HCT116 (cell line): ENCODE measurements at regions not wholly inside any gene's neighbourhood (a gene's known extent, or its start where the extent isn't known, plus 50 kb on each side); places are given as distances from the start of the nearest gene placed in this dataset.

Experiments used
- ATAC-seq: fragments of 200-7000 bp; cut with Tn5 transposase; 2 replicates; pipeline ENCODE4 v1.9.1; 2020; ENCODE audit warnings: mild to moderate bottlenecking, moderate library complexity
- BruUV-seq: library from RNA; stranded (reverse); fragments of 400-500 nt; replicated peaks from 2 replicates; lab custom pipeline; 2021; lab: Mats Ljungman, UMichigan
- CTCF ChIA-PET: fragments of 300-600 bp; sonication (Branson Sonifier 250); formaldehyde crosslinking; loops from one replicate; lab custom pipeline; 2021; ENCODE audit warnings: antibody characterized with exemption; lab: Charles Lee
- POLR2A ChIA-PET: fragments of 300-600, 350-600 bp; sonication (Branson Sonifier 250); formaldehyde crosslinking; loops from one replicate; lab custom pipeline; 2021; ENCODE audit warnings: antibody characterized with exemption; lab: Charles Lee
- RAD21 ChIA-PET, 2 experiments: fragments of 300-600 bp; sonication (Branson Sonifier 250); formaldehyde crosslinking; loops; one replicate each; lab custom pipeline; 2023; ENCODE audit warnings: low total read pairs in 2 of 2; ENCODE audit not compliant: uncharacterized antibody in 2 of 2, unreplicated experiment in 2 of 2, low non-redundant PET in 1 of 2; lab: Charles Lee
- DNase-seq: peaks from one replicate; pipeline ENCODE4 v3.0.0-alpha.2; 2010; ENCODE audit warnings: low read depth, low spot score
- H2AFZ ChIP-seq: fragments of 200-600 bp; shearing (Covaris generic), sonication (generic); 2 replicates; pipeline ENCODE4 v1.6.1; 2017; ENCODE audit warnings: low read depth, mixed run types, mixed read lengths, antibody characterized with exemption, low read length; ENCODE audit not compliant: poor library complexity, severe bottlenecking
- H3K27ac ChIP-seq: 2 replicates; pipeline ENCODE4 v1.5.1; 2012; ENCODE audit warnings: low read depth, low read length
- H3K27me3 ChIP-seq: fragments of 200-600 bp; sonication (generic); 2 replicates; pipeline ENCODE4 v1.6.1; 2016; ENCODE audit warnings: mixed run types, low read length, mixed read lengths; ENCODE audit not compliant: insufficient read depth
- H3K36me3 ChIP-seq, 2 experiments: fragments of 200-500 bp in 1 of 2; fragments of 200-600 bp in 1 of 2; sonication (Bioruptor generic) in 1 of 2; sonication (generic) in 1 of 2; 2 replicates each; pipeline versions ENCODE4 v1.5.1 to v1.6.1; 2014 to 2016; ENCODE audit warnings: low read length in 2 of 2, inconsistent platforms in 1 of 2, mixed read lengths in 1 of 2, mixed run types in 1 of 2; ENCODE audit not compliant: insufficient read depth in 2 of 2, control insufficient read depth in 1 of 2
- H3K4me1 ChIP-seq, 2 experiments: fragments of 200-600 bp in 1 of 2; sonication (generic) in 1 of 2; 2 replicates each; pipeline versions ENCODE4 v1.5.1 to v1.6.1; 2012 to 2017; ENCODE audit warnings: low read length in 2 of 2, inconsistent platforms in 1 of 2, mild to moderate bottlenecking in 1 of 2, mixed read lengths in 1 of 2, mixed run types in 1 of 2, moderate library complexity in 1 of 2; ENCODE audit not compliant: insufficient read depth in 2 of 2, control insufficient read depth in 1 of 2
- H3K4me2 ChIP-seq: fragments of 200-600 bp; sonication (generic); 2 replicates; pipeline ENCODE4 v1.6.1; 2017; ENCODE audit warnings: mixed run types, low read length, mixed read lengths
- H3K4me3 ChIP-seq, 2 experiments: fragments of 200-600 bp in 1 of 2; sonication (generic) in 1 of 2; replicated peaks in 1 of 2; 2 replicates each; pipeline ENCODE4 v1.5.1; 2011 to 2016; ENCODE audit warnings: low read length in 2 of 2, control low read depth in 1 of 2, low read depth in 1 of 2, mild to moderate bottlenecking in 1 of 2, mixed read lengths in 1 of 2, mixed run types in 1 of 2
- H3K79me2 ChIP-seq: fragments of 200-600 bp; sonication (generic); 2 replicates; pipeline ENCODE4 v1.6.1; 2017; ENCODE audit warnings: mild to moderate bottlenecking, mixed run types, low read length, moderate library complexity, mixed read lengths; ENCODE audit not compliant: insufficient read depth
- H3K9ac ChIP-seq: fragments of 200-600 bp; sonication (generic); 2 replicates; pipeline ENCODE4 v1.6.1; 2016; ENCODE audit warnings: low read length, mixed read lengths
- H3K9me2 ChIP-seq: fragments of 200-600 bp; sonication (generic), shearing (Covaris generic); 2 replicates; pipeline ENCODE4 v1.6.1; 2017; ENCODE audit warnings: mixed run types, mild to moderate bottlenecking, moderate library complexity; ENCODE audit not compliant: insufficient read depth
- H3K9me3 ChIP-seq, 2 experiments: fragments of 200-500 bp in 1 of 2; fragments of 200-600 bp in 1 of 2; sonication (Bioruptor generic) in 1 of 2; sonication (generic) in 1 of 2; 2 replicates each; pipeline ENCODE4 v1.6.1; 2014 to 2017; ENCODE audit warnings: low read length in 2 of 2, mixed read lengths in 2 of 2, inconsistent platforms in 1 of 2, low read depth in 1 of 2, mild to moderate bottlenecking in 1 of 2, mixed run types in 1 of 2, moderate library complexity in 1 of 2; ENCODE audit not compliant: control insufficient read depth in 1 of 2, insufficient read depth in 1 of 2
- H4K20me1 ChIP-seq: fragments of 200-600 bp; sonication (generic), shearing (Covaris generic); 2 replicates; pipeline ENCODE4 v1.6.1; 2017; ENCODE audit warnings: mixed run types, mild to moderate bottlenecking, moderate library complexity; ENCODE audit not compliant: insufficient read depth
- CBX3 ChIP-seq: IDR thresholded peaks from 2 replicates; pipeline ENCODE4 v1.6.1; 2012; ENCODE audit warnings: low read depth
- CEBPB ChIP-seq: IDR thresholded peaks from 2 replicates; pipeline ENCODE4 v1.6.1; 2012; ENCODE audit warnings: low read depth
- EGR1 ChIP-seq: IDR thresholded peaks from 2 replicates; pipeline ENCODE4 v1.6.1; 2012; ENCODE audit warnings: low read depth
- EZH2phosphoT487 ChIP-seq: fragments of 200-600 bp; IDR thresholded peaks from 2 replicates; pipeline ENCODE4 v1.6.1; 2018; ENCODE audit warnings: antibody characterized with exemption, borderline replicate concordance
- JUND ChIP-seq: IDR thresholded peaks from 2 replicates; pipeline ENCODE4 v1.6.1; 2012
- POLR2AphosphoS5 ChIP-seq: IDR thresholded peaks from 2 replicates; pipeline ENCODE4 v1.6.1; 2011; ENCODE audit warnings: mild to moderate bottlenecking, low read depth, low read length, moderate library complexity
- TCF7L2 ChIP-seq: IDR thresholded peaks from 2 replicates; pipeline ENCODE4 v1.7.0; 2011; ENCODE audit warnings: borderline replicate concordance, inconsistent platforms; ENCODE audit not compliant: insufficient read depth, insufficient read length; ENCODE audit errors: extremely low read depth
- ZNF274 ChIP-seq: fragments of 200-500 bp; sonication (Bioruptor generic); IDR thresholded peaks from 2 replicates; pipeline ENCODE4 v1.6.1; 2014; ENCODE audit warnings: mild to moderate bottlenecking, low read depth, low read length, inconsistent platforms
- intact Hi-C: fragments of 100-400 bp; cut with micrococcal nuclease; formaldehyde crosslinking; loops from 2 replicates; pipeline ENCODE4 v1.10.0; 2022
- TF ChIP-seq, protein P1 (sequence below), 3 experiments: fragments of 200-600 bp in 1 of 3; sonication (generic) in 1 of 3; IDR thresholded peaks in 2 of 3; conservative IDR thresholded peaks in 1 of 3; 2 replicates each; pipeline ENCODE4 v1.5.1; 2012 to 2017; ENCODE audit warnings: low read depth in 2 of 3, low read length in 2 of 3, antibody characterized with exemption in 1 of 3, borderline replicate concordance in 1 of 3, control low read depth in 1 of 3, mild to moderate bottlenecking in 1 of 3, mixed read lengths in 1 of 3, mixed run types in 1 of 3, moderate library complexity in 1 of 3; ENCODE audit not compliant: insufficient read depth in 1 of 3
- TF ChIP-seq, protein P2 (sequence below): IDR thresholded peaks from 2 replicates; pipeline ENCODE4 v1.6.1; 2012
- TF ChIP-seq, protein P3 (sequence below): IDR thresholded peaks from 2 replicates; pipeline ENCODE4 v1.6.1; 2012; ENCODE audit warnings: low read depth

DNA sequence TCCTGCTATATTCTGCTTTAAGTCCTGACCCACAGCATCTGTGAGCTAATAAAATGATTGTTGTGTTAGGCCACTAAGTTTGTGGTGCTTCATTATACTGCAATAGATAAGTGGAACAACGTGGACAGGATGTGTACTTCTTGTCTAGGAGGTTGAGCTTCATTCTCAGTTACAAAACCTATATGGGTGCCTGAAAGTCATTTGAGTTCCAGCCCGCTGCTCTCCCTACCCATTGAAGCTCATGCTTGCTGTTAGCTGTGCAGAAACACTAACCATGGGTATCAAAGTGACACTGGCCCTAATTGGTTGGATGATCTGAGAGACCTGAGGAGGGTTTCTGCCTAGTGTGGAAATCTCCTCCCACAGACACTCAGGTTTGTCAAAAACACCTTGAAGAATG is 357.2 kb downstream of the PDCD6IP start:
- H3K4me1 ChIP-seq: no peaks in the 10 kb centered on the region
- intact Hi-C loops: no loop called here
- ATAC-seq: no peak
- H2AFZ ChIP-seq: no peak overlapping the region
- H3K27me3 ChIP-seq: peaks cover 9% of the 10 kb centered on the region; the same call in 1 of the 2 replicates
- H3K27ac ChIP-seq: no peak overlapping the region
- no peak for TF ChIP-seq JUND
- no peak for TF ChIP-seq POLR2AphosphoS5
- TF ChIP-seq, protein P1, sequence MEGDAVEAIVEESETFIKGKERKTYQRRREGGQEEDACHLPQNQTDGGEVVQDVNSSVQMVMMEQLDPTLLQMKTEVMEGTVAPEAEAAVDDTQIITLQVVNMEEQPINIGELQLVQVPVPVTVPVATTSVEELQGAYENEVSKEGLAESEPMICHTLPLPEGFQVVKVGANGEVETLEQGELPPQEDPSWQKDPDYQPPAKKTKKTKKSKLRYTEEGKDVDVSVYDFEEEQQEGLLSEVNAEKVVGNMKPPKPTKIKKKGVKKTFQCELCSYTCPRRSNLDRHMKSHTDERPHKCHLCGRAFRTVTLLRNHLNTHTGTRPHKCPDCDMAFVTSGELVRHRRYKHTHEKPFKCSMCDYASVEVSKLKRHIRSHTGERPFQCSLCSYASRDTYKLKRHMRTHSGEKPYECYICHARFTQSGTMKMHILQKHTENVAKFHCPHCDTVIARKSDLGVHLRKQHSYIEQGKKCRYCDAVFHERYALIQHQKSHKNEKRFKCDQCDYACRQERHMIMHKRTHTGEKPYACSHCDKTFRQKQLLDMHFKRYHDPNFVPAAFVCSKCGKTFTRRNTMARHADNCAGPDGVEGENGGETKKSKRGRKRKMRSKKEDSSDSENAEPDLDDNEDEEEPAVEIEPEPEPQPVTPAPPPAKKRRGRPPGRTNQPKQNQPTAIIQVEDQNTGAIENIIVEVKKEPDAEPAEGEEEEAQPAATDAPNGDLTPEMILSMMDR (IDR thresholded peaks at IDR 0.05 in 2 of 3, conservative IDR thresholded peaks at IDR 0.05 in 1 of 3; ENCODE audit: borderline replicate concordance in 1 of 3, insufficient read depth in 1 of 3, low read depth in 2 of 3, low read length in 2 of 3): no peak
- H3K4me3 ChIP-seq: no peak overlapping the region
- no peaks in the 10 kb centered on the region for H4K20me1 ChIP-seq
- no peaks in the 10 kb centered on the region for H3K9me2 ChIP-seq
- H3K79me2 ChIP-seq: no peaks in the 10 kb centered on the region
- no peaks in the 10 kb centered on the region for H3K36me3 ChIP-seq
- H3K4me2 ChIP-seq: no peak overlapping the region
- no peaks in the 10 kb centered on the region for H3K9me3 ChIP-seq
- ChIA-PET CTCF (no interaction called here), POLR2A (no interaction called here), RAD21 (no interaction called here)
- no peak for DNase-seq
- no peak overlapping the region for H3K9ac ChIP-seq
- BruUV-seq: no TSS peak

DNA sequence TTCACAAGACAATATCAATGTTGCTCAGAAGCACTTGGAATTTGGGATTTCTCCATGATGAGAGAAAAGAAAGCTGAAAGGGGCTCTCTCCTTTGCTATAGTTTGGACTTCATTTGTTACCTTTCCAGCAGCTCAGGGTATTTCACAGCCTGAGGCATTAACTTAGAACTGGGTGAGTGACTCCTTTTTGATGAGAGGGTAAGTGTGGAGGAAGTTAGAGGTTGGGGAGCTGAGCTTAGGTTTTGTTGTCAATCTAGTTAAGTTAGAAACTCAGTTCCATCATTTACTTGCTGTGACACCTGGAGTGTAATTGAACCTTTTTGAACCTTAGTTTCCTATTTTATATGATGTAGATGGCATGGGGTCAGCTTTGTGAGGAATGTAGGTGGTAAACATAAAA is 359.1 kb downstream of the PDCD6IP start:
- no TSS peak for BruUV-seq
- no peak for ATAC-seq
- H3K27ac ChIP-seq: no peak overlapping the region
- H3K4me2 ChIP-seq: no peak overlapping the region
- H3K4me1 ChIP-seq: no peaks in the 10 kb centered on the region
- H3K27me3 ChIP-seq: peaks cover 7% of the 10 kb centered on the region; the same call in 1 of the 2 replicates
- H3K36me3 ChIP-seq: no peaks in the 10 kb centered on the region
- CTCF ChIA-PET: no interaction called here
- no peaks in the 10 kb centered on the region for H3K79me2 ChIP-seq
- no peaks in the 10 kb centered on the region for H4K20me1 ChIP-seq
- no peak for DNase-seq
- no peaks in the 10 kb centered on the region for H3K9me2 ChIP-seq
- RAD21 ChIA-PET: no interaction called here
- intact Hi-C loops: no loop called here
- no peak overlapping the region for H2AFZ ChIP-seq
- no peak overlapping the region for H3K4me3 ChIP-seq
- no peaks in the 10 kb centered on the region for H3K9me3 ChIP-seq
- no peak overlapping the region for H3K9ac ChIP-seq
- POLR2A ChIA-PET: no interaction called here
- TF ChIP-seq EGR1: no peak
- TF ChIP-seq CBX3: no peak
- no peak for TF ChIP-seq EZH2phosphoT487
- TF ChIP-seq, protein P1 (IDR thresholded peaks at IDR 0.05 in 2 of 3, conservative IDR thresholded peaks at IDR 0.05 in 1 of 3; ENCODE audit: borderline replicate concordance in 1 of 3, insufficient read depth in 1 of 3, low read depth in 2 of 3, low read length in 2 of 3): no peak
- no peak for TF ChIP-seq CEBPB
- TF ChIP-seq, protein P2, sequence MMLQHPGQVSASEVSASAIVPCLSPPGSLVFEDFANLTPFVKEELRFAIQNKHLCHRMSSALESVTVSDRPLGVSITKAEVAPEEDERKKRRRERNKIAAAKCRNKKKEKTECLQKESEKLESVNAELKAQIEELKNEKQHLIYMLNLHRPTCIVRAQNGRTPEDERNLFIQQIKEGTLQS: no peak
- no peak for TF ChIP-seq TCF7L2
- TF ChIP-seq, protein P3, sequence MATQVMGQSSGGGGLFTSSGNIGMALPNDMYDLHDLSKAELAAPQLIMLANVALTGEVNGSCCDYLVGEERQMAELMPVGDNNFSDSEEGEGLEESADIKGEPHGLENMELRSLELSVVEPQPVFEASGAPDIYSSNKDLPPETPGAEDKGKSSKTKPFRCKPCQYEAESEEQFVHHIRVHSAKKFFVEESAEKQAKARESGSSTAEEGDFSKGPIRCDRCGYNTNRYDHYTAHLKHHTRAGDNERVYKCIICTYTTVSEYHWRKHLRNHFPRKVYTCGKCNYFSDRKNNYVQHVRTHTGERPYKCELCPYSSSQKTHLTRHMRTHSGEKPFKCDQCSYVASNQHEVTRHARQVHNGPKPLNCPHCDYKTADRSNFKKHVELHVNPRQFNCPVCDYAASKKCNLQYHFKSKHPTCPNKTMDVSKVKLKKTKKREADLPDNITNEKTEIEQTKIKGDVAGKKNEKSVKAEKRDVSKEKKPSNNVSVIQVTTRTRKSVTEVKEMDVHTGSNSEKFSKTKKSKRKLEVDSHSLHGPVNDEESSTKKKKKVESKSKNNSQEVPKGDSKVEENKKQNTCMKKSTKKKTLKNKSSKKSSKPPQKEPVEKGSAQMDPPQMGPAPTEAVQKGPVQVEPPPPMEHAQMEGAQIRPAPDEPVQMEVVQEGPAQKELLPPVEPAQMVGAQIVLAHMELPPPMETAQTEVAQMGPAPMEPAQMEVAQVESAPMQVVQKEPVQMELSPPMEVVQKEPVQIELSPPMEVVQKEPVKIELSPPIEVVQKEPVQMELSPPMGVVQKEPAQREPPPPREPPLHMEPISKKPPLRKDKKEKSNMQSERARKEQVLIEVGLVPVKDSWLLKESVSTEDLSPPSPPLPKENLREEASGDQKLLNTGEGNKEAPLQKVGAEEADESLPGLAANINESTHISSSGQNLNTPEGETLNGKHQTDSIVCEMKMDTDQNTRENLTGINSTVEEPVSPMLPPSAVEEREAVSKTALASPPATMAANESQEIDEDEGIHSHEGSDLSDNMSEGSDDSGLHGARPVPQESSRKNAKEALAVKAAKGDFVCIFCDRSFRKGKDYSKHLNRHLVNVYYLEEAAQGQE: no peak
- no peak for TF ChIP-seq ZNF274
